ENCODE measurements at regions not wholly inside any gene's neighbourhood (a gene's known extent, or its start where the extent isn't known, plus 50 kb on each side); places are given as distances from the start of the nearest gene placed in this dataset.
A peak's percentile ranks its signal among the peaks of the same experiment; 100 is the strongest.

- H3K4me3 ChIP-seq (ENCODE audit: low read depth, low read length), result no peak overlapping the region
- no peak for TF ChIP-seq CTCF (IDR thresholded peaks at IDR 0.05; ENCODE audit: low read depth, low read length)
- H3K9me3 ChIP-seq (ENCODE audit: severe bottlenecking), result peaks cover 17% of the 10 kb centered on the region
- H3K27ac ChIP-seq, result no peak overlapping the region
- H3K27me3 ChIP-seq (ENCODE audit: insufficient read depth, low read depth, severe bottlenecking), result no peaks in the 10 kb centered on the region
- DNase-seq, result no peak
- no peaks in the 10 kb centered on the region for H3K36me3 ChIP-seq
Observed at GRCh38 chr1:5646486-5647149, 345.6 kb downstream of the NPHP4 start.

GRCh38 chr1:5645929-5646328, 346.3 kb downstream of the NPHP4 start:
- Histone ChIP-seq H3K4me3 (ENCODE audit: low read depth, low read length) (no peak overlapping the region), H3K36me3 (no peaks in the 10 kb centered on the region)

DNA sequence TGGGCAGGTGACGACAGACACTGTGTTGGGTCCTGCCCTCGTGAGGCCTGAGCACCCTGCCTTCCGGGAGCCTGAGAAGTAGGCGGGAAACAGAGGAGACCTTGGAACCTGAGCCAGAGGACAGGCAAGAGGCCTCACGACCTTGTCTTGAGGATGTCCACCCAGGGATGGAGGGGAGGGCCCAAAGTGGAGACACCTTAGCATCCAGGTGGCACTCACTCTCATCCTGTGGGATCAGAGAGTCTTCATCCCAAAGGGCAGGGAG, 347.2 kb downstream of the NPHP4 start:
- no peak for DNase-seq
- Histone ChIP-seq H3K27ac (peak overlapping the region; percentile 75), H3K4me3 (ENCODE audit: low read depth, low read length) (no peak overlapping the region), H3K36me3 (no peaks in the 10 kb centered on the region), H3K27me3 (ENCODE audit: insufficient read depth, low read depth, severe bottlenecking) (no peaks in the 10 kb centered on the region), H3K9me3 (ENCODE audit: severe bottlenecking) (peaks cover 17% of the 10 kb centered on the region)
- TF ChIP-seq CTCF (IDR thresholded peaks at IDR 0.05; ENCODE audit: low read depth, low read length), result no peak

More at GRCh38 chr1:5645929-5646328, 346.3 kb downstream of the NPHP4 start:
- Histone ChIP-seq H3K27ac (no peak overlapping the region), H3K9me3 (ENCODE audit: severe bottlenecking) (peaks cover 17% of the 10 kb centered on the region), H3K27me3 (ENCODE audit: insufficient read depth, low read depth, severe bottlenecking) (no peaks in the 10 kb centered on the region)
- no peak for TF ChIP-seq CTCF (IDR thresholded peaks at IDR 0.05; ENCODE audit: low read depth, low read length)
- no peak for DNase-seq

DNA sequence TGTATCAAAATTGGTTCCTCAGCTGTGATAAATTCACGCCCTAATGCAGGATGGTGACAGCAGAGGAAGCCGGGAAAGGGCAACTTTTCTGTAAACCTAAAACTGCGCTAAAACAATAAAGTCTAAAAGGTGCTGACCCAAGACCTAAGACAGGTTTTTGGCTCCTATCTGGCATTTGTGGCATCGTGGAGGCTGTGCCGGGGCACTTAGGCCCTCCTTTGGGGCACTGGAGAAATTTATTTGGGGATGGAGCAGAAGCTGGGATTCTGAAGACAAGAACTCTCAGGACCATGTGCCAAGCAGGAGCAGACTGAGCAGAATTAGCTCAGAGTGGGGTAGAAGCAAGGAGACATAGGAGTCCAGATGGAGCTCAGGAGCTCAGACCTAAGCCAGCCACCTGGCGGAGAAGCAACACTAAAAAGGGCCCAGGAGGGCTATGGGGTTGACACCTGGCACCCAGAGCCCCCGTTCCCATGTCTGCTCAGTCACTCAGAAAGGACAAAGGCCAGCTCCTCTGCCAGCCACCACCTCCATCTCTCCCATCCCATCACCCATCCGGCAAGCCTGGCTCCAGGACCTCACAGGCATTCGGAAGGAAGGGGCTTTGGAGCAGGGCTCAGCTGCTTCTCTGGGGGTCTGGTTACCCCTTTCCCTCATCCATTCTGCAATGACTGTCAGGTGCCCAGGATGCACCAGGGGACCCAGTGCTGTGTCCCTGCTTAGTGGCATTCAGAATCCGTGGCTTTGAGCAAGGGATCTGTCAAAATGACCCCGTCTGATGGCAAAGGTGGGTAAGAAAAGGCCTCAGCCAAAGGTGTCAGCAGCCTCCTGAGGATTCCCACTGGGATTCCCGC, 347.7 kb downstream of the NPHP4 start:
- Histone ChIP-seq H3K36me3 (no peaks in the 10 kb centered on the region), H3K9me3 (ENCODE audit: severe bottlenecking) (peaks cover 17% of the 10 kb centered on the region), H3K4me3 (ENCODE audit: low read depth, low read length) (no peak overlapping the region), H3K27me3 (ENCODE audit: insufficient read depth, low read depth, severe bottlenecking) (no peaks in the 10 kb centered on the region), H3K27ac (peak overlapping the region; percentile 75)
- no peak for TF ChIP-seq CTCF (IDR thresholded peaks at IDR 0.05; ENCODE audit: low read depth, low read length)
- peak; percentile 73 for DNase-seq

DNA sequence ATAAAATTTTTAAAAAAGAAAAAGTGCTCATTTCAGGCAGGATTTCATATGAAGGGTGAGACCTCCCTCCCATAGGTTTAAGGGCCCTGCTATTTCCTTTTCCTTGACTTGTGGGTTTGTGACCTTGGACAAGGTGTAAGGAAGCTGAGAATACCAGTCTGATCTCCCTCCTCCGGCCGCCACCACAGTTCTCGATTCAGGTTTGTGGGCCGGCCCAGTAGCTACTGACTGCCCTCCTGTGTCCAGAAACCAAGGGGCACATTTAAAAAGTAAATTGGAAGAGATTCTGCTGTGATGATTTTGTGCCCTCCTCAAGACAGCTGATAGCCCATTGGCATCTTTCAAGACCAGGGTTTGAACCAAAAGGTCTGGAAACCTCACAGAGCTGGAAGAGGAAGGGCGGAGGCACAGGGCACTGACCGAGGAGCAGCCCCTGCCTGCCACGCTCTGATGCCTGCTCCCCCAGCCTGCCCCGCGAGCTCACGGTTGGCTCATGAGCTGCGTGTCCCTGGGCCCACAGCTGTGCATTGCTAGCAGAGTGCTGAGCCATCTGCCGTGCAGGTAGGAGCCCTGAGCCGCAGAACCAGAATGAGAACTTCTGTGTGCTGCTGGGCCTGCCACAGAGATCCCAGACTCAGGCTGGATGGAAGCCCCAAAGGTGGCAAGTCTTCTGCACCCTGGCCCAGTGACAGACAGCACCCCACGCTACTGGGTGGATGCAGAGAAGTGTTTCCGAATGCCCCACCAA, 348.7 kb downstream of the NPHP4 start:
- no peaks in the 10 kb centered on the region for H3K36me3 ChIP-seq
- peak overlapping the region; percentile 75 for H3K27ac ChIP-seq
- no peak for TF ChIP-seq CTCF (IDR thresholded peaks at IDR 0.05; ENCODE audit: low read depth, low read length)
- no peaks in the 10 kb centered on the region for H3K27me3 ChIP-seq (ENCODE audit: insufficient read depth, low read depth, severe bottlenecking)
- peaks cover 17% of the 10 kb centered on the region for H3K9me3 ChIP-seq (ENCODE audit: severe bottlenecking)
- peak; percentile 54 for DNase-seq
- no peak overlapping the region for H3K4me3 ChIP-seq (ENCODE audit: low read depth, low read length)
